ENCODE measurements at regions not wholly inside any gene's neighbourhood (a gene's known extent, or its start where the extent isn't known, plus 50 kb on each side); places are given as distances from the start of the nearest gene placed in this dataset.

GRCh38 chr14:43647302-43647701 lies 859.8 kb downstream of the FSCB start:
- H3K4me3 ChIP-seq (ENCODE audit: control insufficient read depth in 1 of 2, extremely low read depth in 1 of 2, low read length in 1 of 2) = no peak overlapping the region
- H3K9me3 ChIP-seq = no peaks in the 10 kb centered on the region
- H3K4me1 ChIP-seq (ENCODE audit: control insufficient read depth in 1 of 2, extremely low read depth in 1 of 2, insufficient read depth in 2 of 2, low read length in 2 of 2) = no peaks in the 10 kb centered on the region
- ATAC-seq (replicated peaks in 1 of 4) = no peak
- WGBS (ENCODE audit: insufficient coverage) = 83% methylated on average over 2 of the region's 4 CpGs
- no peaks in the 10 kb centered on the region for H3K36me3 ChIP-seq (ENCODE audit: control insufficient read depth in 2 of 2, extremely low read depth in 1 of 2, insufficient read depth in 1 of 2, low read length in 1 of 2)
- Mint-ChIP-seq H3K4me1 (no peaks in the 10 kb centered on the region), H3K9me3 (peaks cover 22 to 34% (median 28%) of the 10 kb centered on the region in 3 donors), H3K27ac (no peak overlapping the region), H3K36me3 (no peaks in the 10 kb centered on the region), H3K27me3 (no peaks in the 10 kb centered on the region), H3K4me3 (no peak overlapping the region)
- H3K27ac ChIP-seq (ENCODE audit: low read length) = no peak overlapping the region
- ChIA-PET CTCF (no interaction called here), POLR2A (no interaction called here)
- H3K27me3 ChIP-seq (replicated peaks in 1 of 2; ENCODE audit: control insufficient read depth in 2 of 2, extremely low read depth in 1 of 2, insufficient read depth in 2 of 2, low read length in 1 of 2) = no peaks in the 10 kb centered on the region
- no peak for DNase-seq

DNA sequence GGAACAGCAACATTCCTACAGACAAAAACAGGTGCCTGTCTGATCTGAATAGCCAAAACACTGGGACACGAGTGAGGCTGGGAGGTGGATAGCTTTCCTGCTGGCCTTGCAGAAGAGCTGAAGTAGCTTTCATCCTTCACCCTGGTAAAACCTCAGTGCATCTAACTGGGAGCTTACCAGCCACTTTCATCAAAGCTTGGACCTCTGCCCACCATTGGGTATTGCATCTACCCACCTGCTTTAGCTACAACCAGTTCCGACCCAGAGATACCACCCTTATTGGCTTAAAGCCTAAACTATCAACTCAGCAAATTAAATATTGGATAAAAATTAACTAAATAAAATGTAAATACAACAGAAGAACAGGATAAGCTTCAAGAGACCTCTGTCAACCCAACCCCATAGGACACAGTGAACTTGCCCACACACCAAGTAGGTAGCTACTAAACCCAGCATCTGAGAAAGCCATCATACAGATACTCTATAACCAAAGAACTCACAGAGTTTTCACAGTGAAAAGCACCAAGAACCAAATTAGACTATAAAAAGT lies 866.3 kb downstream of the FSCB start:
- Mint-ChIP-seq H3K9me3 (peaks cover 9 to 19% (median 12%) of the 10 kb centered on the region in 3 donors), H3K4me1 (no peaks in the 10 kb centered on the region), H3K36me3 (no peaks in the 10 kb centered on the region), H3K27ac (no peak overlapping the region), H3K27me3 (no peaks in the 10 kb centered on the region), H3K4me3 (no peak overlapping the region)
- POLR2A ChIA-PET = no interaction called here
- Histone ChIP-seq H3K36me3 (ENCODE audit: control insufficient read depth in 2 of 2, extremely low read depth in 1 of 2, insufficient read depth in 1 of 2, low read length in 1 of 2) (no peaks in the 10 kb centered on the region), H3K4me1 (ENCODE audit: control insufficient read depth in 1 of 2, extremely low read depth in 1 of 2, insufficient read depth in 2 of 2, low read length in 2 of 2) (no peaks in the 10 kb centered on the region), H3K27me3 (replicated peaks in 1 of 2; ENCODE audit: control insufficient read depth in 2 of 2, extremely low read depth in 1 of 2, insufficient read depth in 2 of 2, low read length in 1 of 2) (no peaks in the 10 kb centered on the region), H3K27ac (ENCODE audit: low read length) (no peak overlapping the region), H3K9me3 (no peaks in the 10 kb centered on the region), H3K4me3 (ENCODE audit: control insufficient read depth in 1 of 2, extremely low read depth in 1 of 2, low read length in 1 of 2) (no peak overlapping the region)
- no peak for DNase-seq
- CTCF ChIA-PET = no interaction called here
- no CpG with 5 or more reads among the region's 2 CpGs for WGBS (ENCODE audit: insufficient coverage)
- no peak for ATAC-seq (replicated peaks in 1 of 4)

DNA sequence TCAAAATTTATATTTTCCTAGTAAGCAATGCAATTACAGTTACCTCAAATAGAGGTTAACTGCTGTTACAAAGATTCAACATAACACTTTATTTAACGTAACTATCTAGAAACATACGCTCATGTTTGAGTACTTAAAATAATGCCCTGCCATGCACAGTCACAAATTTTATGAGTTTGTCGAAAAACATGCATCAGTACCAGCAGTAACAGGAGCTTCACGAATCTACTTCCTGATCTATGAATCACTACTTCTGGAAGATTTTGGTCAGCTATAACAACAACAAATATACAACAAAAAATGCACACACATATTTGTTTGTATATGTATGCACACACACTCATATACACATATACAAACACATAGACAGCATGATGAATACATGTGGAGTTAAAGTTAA lies 881.8 kb downstream of the FSCB start:
- Mint-ChIP-seq H3K4me1 (no peaks in the 10 kb centered on the region), H3K27me3 (no peaks in the 10 kb centered on the region), H3K36me3 (no peaks in the 10 kb centered on the region), H3K9me3 (peaks cover 5 to 22% (median 6%) of the 10 kb centered on the region in 3 donors), H3K4me3 (no peak overlapping the region), H3K27ac (no peak overlapping the region)
- H3K27ac ChIP-seq (ENCODE audit: low read length) = no peak overlapping the region
- H3K36me3 ChIP-seq (ENCODE audit: control insufficient read depth in 2 of 2, extremely low read depth in 1 of 2, insufficient read depth in 1 of 2, low read length in 1 of 2) = no peaks in the 10 kb centered on the region
- ChIA-PET CTCF (no interaction called here), POLR2A (no interaction called here)
- no peak overlapping the region for H3K4me3 ChIP-seq (ENCODE audit: control insufficient read depth in 1 of 2, extremely low read depth in 1 of 2, low read length in 1 of 2)
- DNase-seq (no peak), ATAC-seq (replicated peaks in 1 of 4) (no peak)
- H3K4me1 ChIP-seq (ENCODE audit: control insufficient read depth in 1 of 2, extremely low read depth in 1 of 2, insufficient read depth in 2 of 2, low read length in 2 of 2) = no peaks in the 10 kb centered on the region
- 84% methylated on average over 3 of the region's 4 CpGs for WGBS (ENCODE audit: insufficient coverage)
- no peaks in the 10 kb centered on the region for H3K9me3 ChIP-seq
- no peaks in the 10 kb centered on the region for H3K27me3 ChIP-seq (replicated peaks in 1 of 2; ENCODE audit: control insufficient read depth in 2 of 2, extremely low read depth in 1 of 2, insufficient read depth in 2 of 2, low read length in 1 of 2)

GRCh38 chr14:43621282-43621681 lies 885.8 kb downstream of the FSCB start:
- Histone ChIP-seq H3K9me3 (no peaks in the 10 kb centered on the region), H3K27ac (ENCODE audit: low read length) (no peak overlapping the region), H3K4me1 (ENCODE audit: control insufficient read depth in 1 of 2, extremely low read depth in 1 of 2, insufficient read depth in 2 of 2, low read length in 2 of 2) (no peaks in the 10 kb centered on the region), H3K4me3 (ENCODE audit: control insufficient read depth in 1 of 2, extremely low read depth in 1 of 2, low read length in 1 of 2) (no peak overlapping the region), H3K36me3 (ENCODE audit: control insufficient read depth in 2 of 2, extremely low read depth in 1 of 2, insufficient read depth in 1 of 2, low read length in 1 of 2) (no peaks in the 10 kb centered on the region), H3K27me3 (replicated peaks in 1 of 2; ENCODE audit: control insufficient read depth in 2 of 2, extremely low read depth in 1 of 2, insufficient read depth in 2 of 2, low read length in 1 of 2) (no peaks in the 10 kb centered on the region)
- ATAC-seq (replicated peaks in 1 of 4) (no peak), DNase-seq (no peak)
- Mint-ChIP-seq H3K27me3 (no peaks in the 10 kb centered on the region), H3K4me1 (no peaks in the 10 kb centered on the region), H3K9me3 (peaks cover 0 to 20% (median 4%) of the 10 kb centered on the region in 3 donors), H3K4me3 (no peak overlapping the region), H3K36me3 (no peaks in the 10 kb centered on the region), H3K27ac (no peak overlapping the region)
- POLR2A ChIA-PET = no interaction called here
- CTCF ChIA-PET = no interaction called here

GRCh38 chr14:43595096-43595772 lies 911.8 kb downstream of the FSCB start:
- no peaks in the 10 kb centered on the region for H3K27me3 Mint-ChIP-seq
- ATAC-seq (replicated peaks in 1 of 4) (no peak), DNase-seq (no peak)
- H3K27ac Mint-ChIP-seq = no peak overlapping the region
- POLR2A ChIA-PET = no interaction called here
- H3K4me1 Mint-ChIP-seq = no peaks in the 10 kb centered on the region
- H3K9me3 Mint-ChIP-seq = peaks cover 9 to 14% (median 10%) of the 10 kb centered on the region in 3 donors
- H3K4me3 Mint-ChIP-seq = no peak overlapping the region
- Histone ChIP-seq H3K27me3 (replicated peaks in 1 of 2; ENCODE audit: control insufficient read depth in 2 of 2, extremely low read depth in 1 of 2, insufficient read depth in 2 of 2, low read length in 1 of 2) (no peaks in the 10 kb centered on the region), H3K4me1 (ENCODE audit: control insufficient read depth in 1 of 2, extremely low read depth in 1 of 2, insufficient read depth in 2 of 2, low read length in 2 of 2) (no peaks in the 10 kb centered on the region), H3K4me3 (ENCODE audit: control insufficient read depth in 1 of 2, extremely low read depth in 1 of 2, low read length in 1 of 2) (no peak overlapping the region), H3K9me3 (no peaks in the 10 kb centered on the region), H3K36me3 (ENCODE audit: control insufficient read depth in 2 of 2, extremely low read depth in 1 of 2, insufficient read depth in 1 of 2, low read length in 1 of 2) (no peaks in the 10 kb centered on the region), H3K27ac (ENCODE audit: low read length) (no peak overlapping the region)
- WGBS (ENCODE audit: insufficient coverage) = 15% methylated on average over 2 of the region's 2 CpGs
- H3K36me3 Mint-ChIP-seq = no peaks in the 10 kb centered on the region
- CTCF ChIA-PET = no interaction called here

DNA sequence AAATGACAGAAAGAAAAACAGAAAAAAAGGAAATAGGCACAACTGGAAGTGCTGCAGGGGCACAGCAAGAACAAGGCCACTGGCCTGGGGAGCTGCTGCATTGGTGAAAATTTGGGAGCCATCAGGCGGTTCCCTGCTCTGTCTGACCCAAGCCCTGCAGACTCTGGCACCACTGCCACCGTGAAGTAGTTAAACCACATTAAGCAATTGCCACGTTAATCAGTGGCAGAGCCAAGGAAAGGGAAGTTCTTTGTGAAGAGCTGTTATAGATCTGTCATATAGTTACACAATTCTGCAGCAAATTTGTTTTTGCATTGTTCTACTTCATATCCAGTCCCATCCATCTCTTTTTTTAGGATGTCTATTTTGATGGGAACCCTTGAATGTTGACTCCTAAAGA lies 915.3 kb downstream of the FSCB start:
- H3K4me1 Mint-ChIP-seq = no peaks in the 10 kb centered on the region

GRCh38 chr14:43587183-43587582 lies 919.9 kb downstream of the FSCB start:
- peaks cover 0 to 2% of the 10 kb centered on the region in 2 donors for H3K27me3 Mint-ChIP-seq
- H3K4me1 Mint-ChIP-seq = no peaks in the 10 kb centered on the region
- Histone ChIP-seq H3K27ac (ENCODE audit: low read length) (no peak overlapping the region), H3K9me3 (no peaks in the 10 kb centered on the region), H3K27me3 (replicated peaks in 1 of 2; ENCODE audit: control insufficient read depth in 2 of 2, extremely low read depth in 1 of 2, insufficient read depth in 2 of 2, low read length in 1 of 2) (no peaks in the 10 kb centered on the region), H3K4me1 (ENCODE audit: control insufficient read depth in 1 of 2, extremely low read depth in 1 of 2, insufficient read depth in 2 of 2, low read length in 2 of 2) (no peaks in the 10 kb centered on the region), H3K36me3 (ENCODE audit: control insufficient read depth in 2 of 2, extremely low read depth in 1 of 2, insufficient read depth in 1 of 2, low read length in 1 of 2) (no peaks in the 10 kb centered on the region), H3K4me3 (ENCODE audit: control insufficient read depth in 1 of 2, extremely low read depth in 1 of 2, low read length in 1 of 2) (no peak overlapping the region)
- H3K9me3 Mint-ChIP-seq = peaks cover 6 to 13% (median 8%) of the 10 kb centered on the region in 3 donors
- ChIA-PET CTCF (no interaction called here), POLR2A (no interaction called here)
- DNase-seq (no peak), ATAC-seq (replicated peaks in 1 of 4) (no peak)
- no CpG with 5 or more reads among the region's 3 CpGs for WGBS (ENCODE audit: insufficient coverage)
- no peaks in the 10 kb centered on the region for H3K36me3 Mint-ChIP-seq
- H3K4me3 Mint-ChIP-seq = no peak overlapping the region
- H3K27ac Mint-ChIP-seq = no peak overlapping the region

More for the DNA sequence above, 915.3 kb downstream of the FSCB start:
- Mint-ChIP-seq H3K27me3 (peaks cover 0 to 2% of the 10 kb centered on the region in 2 donors), H3K27ac (no peak overlapping the region), H3K36me3 (no peaks in the 10 kb centered on the region), H3K4me3 (no peak overlapping the region), H3K9me3 (peaks cover 9 to 11% (median 10%) of the 10 kb centered on the region in 3 donors)
- no peaks in the 10 kb centered on the region for H3K36me3 ChIP-seq (ENCODE audit: control insufficient read depth in 2 of 2, extremely low read depth in 1 of 2, insufficient read depth in 1 of 2, low read length in 1 of 2)
- H3K27me3 ChIP-seq (replicated peaks in 1 of 2; ENCODE audit: control insufficient read depth in 2 of 2, extremely low read depth in 1 of 2, insufficient read depth in 2 of 2, low read length in 1 of 2) = no peaks in the 10 kb centered on the region
- no peak for DNase-seq
- ATAC-seq (replicated peaks in 1 of 4) = no peak
- H3K27ac ChIP-seq (ENCODE audit: low read length) = no peak overlapping the region
- H3K4me3 ChIP-seq (ENCODE audit: control insufficient read depth in 1 of 2, extremely low read depth in 1 of 2, low read length in 1 of 2) = no peak overlapping the region
- WGBS (ENCODE audit: insufficient coverage) = 8% methylated on average over 1 of the region's 3 CpGs
- no peaks in the 10 kb centered on the region for H3K9me3 ChIP-seq
- ChIA-PET POLR2A (no interaction called here), CTCF (no interaction called here)
- H3K4me1 ChIP-seq (ENCODE audit: control insufficient read depth in 1 of 2, extremely low read depth in 1 of 2, insufficient read depth in 2 of 2, low read length in 2 of 2) = no peaks in the 10 kb centered on the region
